GM18507 (cell line): ENCODE measurements at regions not wholly inside any gene's neighbourhood (a gene's known extent, or its start where the extent isn't known, plus 50 kb on each side); places are given as distances from the start of the nearest gene placed in this dataset.

Experiments
- DNase-seq: peaks from one replicate; pipeline ENCODE4 v3.0.0; 2011; ENCODE audit warnings: low read depth; ENCODE audit not compliant: insufficient read length; ENCODE audit errors: extremely low spot score
- FAIRE-seq: peaks from 2 replicates; lab custom pipeline; 2011; peaks lifted over from hg19 to GRCh38; lab: Jason Lieb, UNC

GRCh38 chr21:40976198-40977109 is 129.5 kb upstream of the DSCAM start:
- FAIRE-seq (no peak), DNase-seq (no peak)

GRCh38 chr21:40985370-40985769 is 138.4 kb upstream of the DSCAM start:
- FAIRE-seq (no peak), DNase-seq (no peak)

- no peak for DNase-seq
- no peak for FAIRE-seq
Measured at GRCh38 chr21:40990366-40990765, 143.4 kb upstream of the DSCAM start.

DNA sequence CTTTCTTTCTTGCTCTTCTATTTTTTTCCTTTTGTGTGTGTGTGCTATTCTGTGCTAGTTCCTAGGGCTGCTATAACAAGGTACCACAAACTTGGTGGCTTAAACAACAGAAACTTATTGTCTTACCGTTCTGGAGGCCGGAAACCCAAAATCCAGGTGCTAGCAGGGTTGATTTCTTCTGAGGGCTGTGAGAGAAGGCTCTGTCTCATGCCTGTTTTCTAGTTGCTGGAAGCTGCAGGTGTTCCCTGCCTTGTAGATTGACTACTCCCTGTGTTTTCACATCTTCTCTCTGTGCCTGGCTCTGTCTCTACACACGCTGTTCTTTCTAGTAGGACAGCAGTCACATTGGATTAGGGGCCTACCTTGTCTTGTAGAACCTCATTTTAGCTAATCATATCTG is 150.9 kb upstream of the DSCAM start:
- FAIRE-seq: no peak
- no peak for DNase-seq

GRCh38 chr21:41000838-41001237 is 153.9 kb upstream of the DSCAM start:
- DNase-seq (no peak), FAIRE-seq (no peak)

DNA sequence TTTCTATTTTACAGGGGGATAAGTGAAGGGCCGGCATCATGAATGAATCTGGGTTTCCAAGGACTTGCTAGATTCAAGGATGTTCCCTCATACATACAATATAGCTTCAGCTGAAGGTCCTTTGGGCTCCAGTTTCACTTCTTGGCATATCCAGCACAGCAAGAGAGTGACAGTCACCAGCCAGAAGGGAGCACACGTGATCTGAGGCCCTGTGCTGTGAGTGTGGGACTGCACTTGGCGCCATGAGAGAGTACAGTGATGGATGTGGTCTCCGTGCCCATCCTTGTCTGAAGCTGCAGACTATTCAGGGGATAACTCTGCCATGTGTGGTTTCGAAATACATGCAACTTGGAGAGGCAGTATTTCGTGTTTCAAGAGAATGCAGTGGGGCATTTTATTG is 159.7 kb upstream of the DSCAM start:
- no peak for FAIRE-seq
- DNase-seq: no peak

- FAIRE-seq (no peak), DNase-seq (no peak)
Measured at GRCh38 chr21:41008351-41008750, 159.6 kb upstream of the BACE2 start.

- DNase-seq (no peak), FAIRE-seq (no peak)
Measured at GRCh38 chr21:41008974-41009373, 159.0 kb upstream of the BACE2 start.

DNA sequence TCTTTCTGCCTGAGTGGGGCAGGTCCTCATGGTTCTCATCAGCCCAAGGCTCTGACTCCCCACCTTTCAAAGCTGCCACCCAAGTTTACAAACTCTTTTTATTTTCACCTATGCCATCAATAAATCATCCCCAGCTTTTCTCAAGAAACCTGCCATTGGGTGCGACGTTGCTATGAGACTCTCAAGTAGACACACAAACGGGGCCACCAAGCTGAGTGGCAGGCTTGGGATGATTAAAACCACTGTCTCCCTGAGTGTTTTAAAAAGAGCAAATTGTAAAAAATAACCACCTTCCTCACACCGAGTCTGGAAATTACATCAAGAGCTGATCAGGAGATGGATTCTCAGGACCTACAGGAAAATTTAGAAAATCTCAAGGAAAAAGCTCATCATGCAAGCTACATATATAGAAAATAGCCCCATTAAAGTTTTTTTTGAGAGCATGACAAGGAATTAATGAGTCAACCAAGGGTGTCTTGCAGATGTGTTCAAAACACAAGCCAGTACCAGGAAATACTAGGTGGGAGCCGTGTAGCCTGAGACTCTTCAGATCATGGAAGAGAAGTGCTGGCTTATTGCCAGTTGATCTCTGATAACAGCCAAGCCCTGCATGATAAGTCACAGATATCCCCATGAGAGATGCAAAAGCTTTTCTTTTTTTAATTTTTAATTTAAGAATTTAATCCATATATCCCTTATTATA is 158.4 kb upstream of the BACE2 start:
- no peak for DNase-seq
- FAIRE-seq: no peak

GRCh38 chr21:41010101-41010435 is 157.9 kb upstream of the BACE2 start:
- no peak for FAIRE-seq
- no peak for DNase-seq

- FAIRE-seq: no peak
Measured at GRCh38 chr21:41011098-41011731, 156.7 kb upstream of the BACE2 start.

DNA sequence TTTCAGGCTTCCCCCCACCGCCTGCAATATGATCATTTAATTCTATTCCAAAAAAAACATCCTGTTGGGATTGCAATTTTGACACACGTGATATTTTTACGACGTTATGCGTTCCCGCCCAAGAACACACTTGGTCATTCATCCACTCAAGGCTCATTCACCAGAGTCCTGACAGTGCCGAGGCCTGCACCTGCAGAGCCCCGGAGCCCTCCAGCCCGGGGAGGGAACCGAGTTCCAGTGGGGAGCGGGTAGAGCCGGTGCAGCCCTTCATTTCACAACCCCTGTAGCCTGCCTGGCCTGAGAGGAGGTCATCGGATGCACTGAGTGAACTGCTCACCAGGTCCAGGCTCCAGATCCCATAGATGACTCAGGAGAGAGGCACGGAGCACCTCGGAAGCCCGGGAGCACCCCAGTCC is 156.0 kb upstream of the BACE2 start:
- FAIRE-seq (no peak), DNase-seq (no peak)

More at GRCh38 chr21:41011098-41011731, 156.7 kb upstream of the BACE2 start:
- DNase-seq: no peak

DNA sequence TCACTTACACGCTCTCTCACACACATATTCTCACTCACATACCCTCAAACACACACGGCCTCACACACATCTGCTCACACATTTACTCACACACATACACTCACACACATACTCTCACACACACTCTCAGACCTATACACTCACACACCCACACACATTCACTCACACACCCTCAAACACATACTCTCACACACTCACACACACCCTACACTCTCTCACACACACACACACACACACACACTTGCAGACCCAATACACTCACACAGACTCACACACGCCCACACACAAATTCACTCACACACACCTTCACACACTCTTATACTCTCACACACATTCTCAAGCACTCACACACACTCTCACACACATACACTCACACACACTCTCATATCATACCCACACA is 155.5 kb upstream of the BACE2 start:
- DNase-seq (no peak), FAIRE-seq (no peak)

DNA sequence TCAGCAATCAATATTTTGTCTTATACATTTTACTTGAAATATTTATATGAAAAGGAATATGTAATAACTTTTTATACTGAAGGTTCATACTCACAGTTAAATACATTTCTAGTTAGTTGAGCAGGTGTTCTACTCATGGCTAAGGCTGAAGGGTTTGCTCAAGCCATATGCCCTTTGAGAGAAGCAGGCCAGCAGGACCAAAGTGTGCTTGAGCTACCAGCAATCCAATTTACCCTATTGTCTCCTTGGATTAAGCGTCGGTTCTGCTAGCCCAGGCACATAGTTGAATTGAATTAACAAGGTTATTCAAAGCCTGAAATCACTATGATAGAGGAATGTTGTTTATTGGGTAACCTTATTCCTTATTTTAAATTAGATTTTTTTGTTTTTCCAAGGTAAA is 151.5 kb upstream of the BACE2 start:
- FAIRE-seq (no peak), DNase-seq (no peak)

DNA sequence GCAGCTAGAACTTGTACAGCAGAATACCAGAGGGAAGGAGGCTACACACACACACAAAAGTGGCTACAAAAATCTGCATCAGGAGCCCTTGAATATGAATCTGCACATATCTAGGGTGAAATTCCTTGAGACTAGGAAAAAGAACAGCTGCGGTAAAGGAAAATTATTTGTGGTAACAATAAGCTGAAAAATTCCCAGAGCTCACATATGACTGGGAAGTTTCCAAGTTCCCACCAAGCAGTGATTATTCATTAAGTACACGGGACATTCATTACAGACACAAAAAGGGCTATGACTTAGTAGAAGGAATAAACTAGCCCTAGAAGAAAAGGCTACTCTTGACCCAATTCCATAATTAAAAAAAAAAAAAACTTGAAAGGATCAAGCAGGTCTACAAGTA is 149.5 kb upstream of the BACE2 start:
- DNase-seq (no peak), FAIRE-seq (no peak)

GRCh38 chr21:41023936-41024335 is 144.0 kb upstream of the BACE2 start:
- FAIRE-seq (no peak), DNase-seq (no peak)

- DNase-seq: no peak
- no peak for FAIRE-seq
Measured at GRCh38 chr21:41024341-41024740, 143.6 kb upstream of the BACE2 start.

GRCh38 chr21:41024746-41025254 is 143.2 kb upstream of the BACE2 start:
- DNase-seq (no peak), FAIRE-seq (no peak)

DNA sequence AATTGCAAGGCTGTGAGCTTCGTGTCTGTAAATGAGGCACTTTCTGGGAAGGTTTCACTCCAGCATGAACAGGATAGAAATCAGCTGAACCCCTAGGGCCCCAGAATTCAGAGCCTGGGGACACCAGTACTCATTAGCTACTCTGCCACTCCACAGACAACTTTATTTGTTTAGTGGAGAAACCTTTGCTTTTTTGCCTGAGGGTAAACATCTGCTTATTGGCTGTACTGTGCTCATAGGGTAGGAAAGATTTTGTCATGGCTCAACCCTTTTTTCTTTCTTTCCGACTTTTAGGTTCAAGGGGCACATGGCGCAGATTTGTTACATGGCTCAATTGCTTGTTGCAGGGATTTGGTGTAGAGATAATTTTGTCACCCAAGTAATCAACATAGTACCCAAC is 138.4 kb upstream of the BACE2 start:
- FAIRE-seq: no peak
- DNase-seq: no peak

- no peak for DNase-seq
- no peak for FAIRE-seq
Measured at GRCh38 chr21:41031701-41032220, 136.2 kb upstream of the BACE2 start.
